HUDEP-2 (cell line): ENCODE measurements at regions not wholly inside any gene's neighbourhood (a gene's known extent, or its start where the extent isn't known, plus 50 kb on each side); places are given as distances from the start of the nearest gene placed in this dataset.
A peak's percentile ranks its signal among the peaks of the same experiment; 100 is the strongest.

ENCODE experiments used
- DNase-seq, 76 experiments: peaks; one replicate each; lab custom pipeline; 2025; ENCODE audit not compliant: unreplicated experiment in 76 of 76; lab: John Stamatoyannopoulos, UW

DNA sequence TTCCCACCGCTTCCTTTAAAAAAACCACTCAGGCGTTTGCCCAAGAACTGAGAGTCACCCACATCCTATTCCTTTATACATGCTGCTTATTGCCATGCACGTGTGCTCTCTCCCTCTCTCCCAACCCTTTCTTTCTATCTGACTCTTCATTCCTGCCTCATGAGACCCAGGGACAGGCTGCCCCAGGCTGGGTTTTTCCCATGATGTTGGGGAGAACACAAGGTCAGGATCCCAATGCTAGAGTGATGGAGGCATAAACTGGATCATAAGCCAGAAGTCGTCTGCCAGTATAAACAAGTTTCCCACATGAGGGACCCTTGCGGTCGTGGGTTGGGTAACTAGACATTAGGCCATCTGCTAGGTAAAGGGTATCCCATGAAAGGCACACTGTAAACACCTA lies 64.9 kb downstream of the CD2 start:
- no peak for DNase-seq

GRCh38 chr1:116820369-116820768 lies 66.1 kb downstream of the CD2 start:
- DNase-seq, result no peak

GRCh38 chr1:116821763-116822162 lies 67.5 kb downstream of the CD2 start:
- DNase-seq, result no peak

GRCh38 chr1:116824631-116825206 lies 70.5 kb downstream of the CD2 start:
- DNase-seq, result no peak

GRCh38 chr1:116825207-116825719 lies 71.0 kb downstream of the CD2 start:
- DNase-seq, result no peak

- DNase-seq, result peak in 1 of 76 experiments; percentile 5
Measured at GRCh38 chr1:116825720-116826438, 71.6 kb downstream of the CD2 start.

DNA sequence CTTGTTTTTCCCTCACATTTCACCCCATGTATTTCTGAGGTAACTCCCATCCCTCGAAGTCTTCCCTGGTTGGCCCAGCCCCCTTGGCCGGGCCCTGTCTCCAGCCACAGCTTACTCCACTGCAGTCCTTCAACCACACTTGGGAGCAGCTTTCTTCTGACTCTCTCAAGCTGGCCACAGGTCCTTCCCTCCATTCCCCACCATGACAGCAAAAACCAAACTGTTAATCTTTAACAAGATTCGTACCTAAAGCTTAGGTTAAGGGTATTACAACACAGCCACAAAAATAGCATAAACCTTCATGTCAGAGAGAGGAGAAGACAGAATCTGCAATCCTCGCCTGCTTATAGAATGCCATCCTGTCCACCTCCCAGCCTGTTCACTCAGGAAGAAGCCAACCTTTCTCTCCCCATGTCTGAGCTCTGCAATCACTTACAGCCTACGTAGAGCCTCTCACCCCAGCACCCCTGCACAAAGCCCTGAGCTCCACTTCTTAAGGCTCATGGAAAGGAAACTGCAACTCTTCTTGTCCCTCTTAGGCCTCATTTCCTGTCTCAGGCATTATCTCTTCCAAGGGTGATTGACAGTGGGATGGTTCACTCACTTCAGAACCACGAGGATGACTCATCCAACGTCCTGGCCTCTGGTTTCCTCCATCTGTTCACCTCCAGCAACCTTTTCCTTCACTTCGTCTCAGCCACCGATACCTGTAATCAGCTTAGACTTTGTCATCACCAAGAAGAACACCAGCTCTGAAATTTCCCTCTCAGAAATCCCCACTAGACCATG lies 72.8 kb downstream of the CD2 start:
- peak in 13 of 76 experiments; percentile 2 to 38 (median 13) for DNase-seq

- DNase-seq, result no peak
Measured at GRCh38 chr1:116827607-116828105, 73.4 kb downstream of the CD2 start.

DNA sequence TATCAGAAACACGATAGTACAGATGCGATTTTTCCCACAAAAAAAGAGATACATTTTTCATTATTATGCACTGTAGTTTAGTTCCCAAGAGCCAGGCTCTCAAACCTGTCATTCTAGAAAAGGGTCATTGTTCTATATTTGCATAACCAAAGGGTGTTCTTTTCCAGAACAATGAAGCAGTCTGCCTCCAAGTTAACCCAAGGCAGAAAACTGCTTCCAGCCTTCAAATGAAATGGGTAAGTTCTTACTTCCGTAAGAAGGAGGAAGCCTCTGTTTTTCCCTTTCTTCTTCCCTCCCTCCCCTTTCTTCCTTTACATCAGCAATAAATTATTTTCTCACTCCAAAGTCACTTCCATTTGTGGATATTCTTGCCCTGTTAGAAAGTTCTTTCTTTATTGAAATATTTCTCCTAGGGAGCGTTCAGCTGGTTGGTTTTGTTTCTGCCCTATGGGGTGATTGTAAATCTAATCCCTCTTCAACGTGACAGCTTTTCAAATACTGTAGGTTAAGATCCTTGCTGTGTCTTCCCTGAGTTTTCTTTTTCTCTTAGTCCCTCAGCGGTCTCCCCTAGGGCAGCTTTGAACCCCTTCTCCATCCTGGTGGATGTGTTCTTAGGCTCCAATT lies 77.3 kb upstream of the PTGFRN start:
- no peak for DNase-seq

DNA sequence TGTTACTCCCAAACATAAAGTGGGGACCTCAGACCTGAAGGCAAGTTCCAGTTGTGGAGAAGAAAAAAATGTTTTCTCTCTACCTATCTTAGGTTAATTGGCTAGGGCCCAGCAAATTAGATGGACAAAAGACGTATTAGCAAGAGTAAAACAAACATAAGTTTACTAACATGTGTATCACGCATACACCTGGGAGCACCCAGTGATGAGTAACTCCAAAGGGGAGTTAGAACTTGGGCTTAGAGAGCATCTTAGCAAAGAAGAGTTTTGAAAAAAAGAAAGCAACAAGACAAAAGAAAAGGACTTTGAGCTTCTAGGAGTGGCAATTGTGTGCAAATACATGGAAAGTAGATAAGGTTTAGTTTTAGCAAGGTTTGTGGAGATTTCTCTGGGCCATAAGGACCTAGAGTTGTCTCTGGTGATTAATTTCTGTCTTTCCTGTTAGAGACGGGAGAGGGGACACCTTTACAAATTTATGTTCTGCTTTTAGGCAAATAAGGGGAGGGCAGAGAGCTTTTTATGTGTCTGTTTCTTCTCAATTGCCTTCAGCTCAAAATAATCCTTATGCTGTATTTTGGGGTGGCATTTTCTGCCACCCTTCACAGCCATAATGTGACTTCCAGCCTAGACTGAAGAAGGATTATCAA lies 76.7 kb upstream of the PTGFRN start:
- DNase-seq, result no peak

GRCh38 chr1:116833718-116834117 lies 76.0 kb upstream of the PTGFRN start:
- DNase-seq, result no peak

GRCh38 chr1:116834595-116834994 lies 75.1 kb upstream of the PTGFRN start:
- no peak for DNase-seq

- DNase-seq, result no peak
Measured at GRCh38 chr1:116835161-116835560, 74.6 kb upstream of the PTGFRN start.

- DNase-seq, result no peak
Measured at GRCh38 chr1:116836099-116836498, 73.6 kb upstream of the PTGFRN start.

GRCh38 chr1:116841569-116842344 lies 68.0 kb upstream of the PTGFRN start:
- DNase-seq, result no peak

- no peak for DNase-seq
Measured at GRCh38 chr1:116842654-116843053, 67.1 kb upstream of the PTGFRN start.

GRCh38 chr1:116844775-116845174 lies 64.9 kb upstream of the PTGFRN start:
- DNase-seq, result no peak

GRCh38 chr1:116847190-116847589 lies 62.5 kb upstream of the PTGFRN start:
- no peak for DNase-seq

DNA sequence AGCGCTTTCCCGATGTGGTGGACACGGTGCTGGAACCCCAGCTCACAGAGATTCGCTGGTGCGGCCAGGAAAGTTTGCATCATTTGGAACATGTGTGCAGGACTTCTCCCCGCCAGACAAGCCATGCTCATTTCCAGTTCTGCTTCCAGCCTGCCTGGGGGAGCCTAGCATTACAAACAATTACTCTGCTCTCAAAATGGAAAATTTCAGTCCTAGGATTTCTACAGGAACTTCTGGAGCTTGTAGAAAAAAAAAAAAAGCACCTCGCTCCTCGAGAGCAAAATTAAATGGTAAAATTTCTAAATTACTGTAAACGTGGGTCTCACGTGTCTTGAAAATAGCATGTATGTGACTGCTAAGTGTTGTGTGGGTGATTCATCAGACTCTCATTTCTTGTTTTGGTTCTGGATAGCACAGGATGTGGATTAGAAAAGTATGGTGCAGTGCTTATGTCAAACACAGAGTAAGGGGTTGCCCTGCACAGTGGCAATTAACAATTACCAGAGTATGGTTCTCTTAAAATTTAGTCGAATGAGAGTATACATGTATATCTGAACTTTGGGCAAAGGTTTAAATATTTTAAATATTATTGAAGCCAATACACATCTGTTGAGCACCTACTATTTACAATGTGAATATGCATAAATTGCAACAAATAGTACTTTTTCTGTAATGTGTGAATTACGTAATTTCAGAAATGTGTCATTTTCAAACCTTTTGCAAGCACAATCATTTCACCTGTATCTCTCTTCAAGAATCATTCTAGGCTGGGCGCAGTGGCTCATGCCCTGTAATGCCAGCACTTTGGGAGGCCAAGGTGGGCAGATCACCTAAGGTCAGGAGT lies 61.8 kb upstream of the PTGFRN start:
- DNase-seq, result no peak
